ENCODE measurements at regions not wholly inside any gene's neighbourhood (a gene's known extent, or its start where the extent isn't known, plus 50 kb on each side); places are given as distances from the start of the nearest gene placed in this dataset.
A peak's percentile ranks its signal among the peaks of the same experiment; 100 is the strongest.

GRCh38 chr15:70308735-70309434 lies 211.2 kb upstream of the TLE3 start:
- Histone ChIP-seq H3F3A (ENCODE audit: control insufficient read depth, insufficient read depth) (no peaks in the 10 kb centered on the region), H3K4me2 (ENCODE audit: low read length) (peak overlapping the region; percentile 57), H3K9me3 (ENCODE audit: control insufficient read depth, insufficient read depth, low read length) (no peaks in the 10 kb centered on the region), H3K4me1 (ENCODE audit: control insufficient read depth, low read length) (peaks cover 43% of the 10 kb centered on the region), H4K20me1 (ENCODE audit: control insufficient read depth, insufficient read depth, low read depth, low read length) (no peaks in the 10 kb centered on the region), H3K79me2 (ENCODE audit: control insufficient read depth, low read length) (no peaks in the 10 kb centered on the region), H3K27ac (ENCODE audit: low read depth, low read length) (peak overlapping the region; percentile 34), H3K4me3 (ENCODE audit: low read length) (peak overlapping the region; percentile 43), H3K27me3 (ENCODE audit: control insufficient read depth, low read length) (no peaks in the 10 kb centered on the region), H3K9me2 (replicated peaks; ENCODE audit: control insufficient read depth, low read length) (no peaks in the 10 kb centered on the region), H3K36me3 (ENCODE audit: control insufficient read depth, low read length) (no peaks in the 10 kb centered on the region)
- no peak for TF ChIP-seq CTCF (IDR thresholded peaks at IDR 0.05; ENCODE audit: low read depth, low read length, poor library complexity, severe bottlenecking)
- TF ChIP-seq EZH2phosphoT487 (IDR thresholded peaks at IDR 0.05; ENCODE audit: borderline replicate concordance, low read length), result no peak

GRCh38 chr15:70308011-70308734 lies 210.5 kb upstream of the TLE3 start:
- Histone ChIP-seq H3F3A (ENCODE audit: control insufficient read depth, insufficient read depth) (no peaks in the 10 kb centered on the region), H3K9me3 (ENCODE audit: control insufficient read depth, insufficient read depth, low read length) (no peaks in the 10 kb centered on the region), H3K4me1 (ENCODE audit: control insufficient read depth, low read length) (peaks cover 43% of the 10 kb centered on the region), H3K4me2 (ENCODE audit: low read length) (peak overlapping the region; percentile 57), H3K9me2 (replicated peaks; ENCODE audit: control insufficient read depth, low read length) (no peaks in the 10 kb centered on the region), H3K4me3 (ENCODE audit: low read length) (peak overlapping the region; percentile 43), H3K27ac (ENCODE audit: low read depth, low read length) (peak overlapping the region; percentile 34), H3K36me3 (ENCODE audit: control insufficient read depth, low read length) (no peaks in the 10 kb centered on the region), H3K27me3 (ENCODE audit: control insufficient read depth, low read length) (no peaks in the 10 kb centered on the region), H4K20me1 (ENCODE audit: control insufficient read depth, insufficient read depth, low read depth, low read length) (no peaks in the 10 kb centered on the region), H3K79me2 (ENCODE audit: control insufficient read depth, low read length) (no peaks in the 10 kb centered on the region)
- no peak for TF ChIP-seq EZH2phosphoT487 (IDR thresholded peaks at IDR 0.05; ENCODE audit: borderline replicate concordance, low read length)
- peak; percentile 23 for TF ChIP-seq CTCF (IDR thresholded peaks at IDR 0.05; ENCODE audit: low read depth, low read length, poor library complexity, severe bottlenecking)

GRCh38 chr15:70306582-70306981 lies 208.9 kb upstream of the TLE3 start:
- Histone ChIP-seq H3K36me3 (ENCODE audit: control insufficient read depth, low read length) (no peaks in the 10 kb centered on the region), H3K4me1 (ENCODE audit: control insufficient read depth, low read length) (peaks cover 31% of the 10 kb centered on the region), H3K4me3 (ENCODE audit: low read length) (no peak overlapping the region), H3K9me2 (replicated peaks; ENCODE audit: control insufficient read depth, low read length) (no peaks in the 10 kb centered on the region), H3K9me3 (ENCODE audit: control insufficient read depth, insufficient read depth, low read length) (no peaks in the 10 kb centered on the region), H4K20me1 (ENCODE audit: control insufficient read depth, insufficient read depth, low read depth, low read length) (no peaks in the 10 kb centered on the region), H3F3A (ENCODE audit: control insufficient read depth, insufficient read depth) (no peaks in the 10 kb centered on the region), H3K27me3 (ENCODE audit: control insufficient read depth, low read length) (no peaks in the 10 kb centered on the region), H3K27ac (ENCODE audit: low read depth, low read length) (no peak overlapping the region), H3K4me2 (ENCODE audit: low read length) (no peak overlapping the region), H3K79me2 (ENCODE audit: control insufficient read depth, low read length) (no peaks in the 10 kb centered on the region)
- no peak for TF ChIP-seq CTCF (IDR thresholded peaks at IDR 0.05; ENCODE audit: low read depth, low read length, poor library complexity, severe bottlenecking)
